H1 (cell line): ENCODE measurements at regions not wholly inside any gene's neighbourhood (a gene's known extent, or its start where the extent isn't known, plus 50 kb on each side); places are given as distances from the start of the nearest gene placed in this dataset.
"Not testable (repeated sequence)": the region's sequence is repeated elsewhere in the genome, so short reads cannot be mapped to it uniquely, and the experiment has no call there.

ENCODE experiments used
- CTCF ChIA-PET: fragments of 300-600 bp; sonication (Branson Sonifier 250); formaldehyde crosslinking; loops from one replicate; lab custom pipeline; 2021; ENCODE audit not compliant: partially characterized antibody; lab: Charles Lee
- POLR2A ChIA-PET: fragments of 300-600 bp; sonication (Branson Sonifier 250); formaldehyde crosslinking; loops from one replicate; lab custom pipeline; 2021; ENCODE audit warnings: inconsistent platforms; ENCODE audit not compliant: partially characterized antibody; lab: Charles Lee
- DNase-seq, 2 experiments: peaks; one replicate each; pipeline versions ENCODE4 v3.0.0 to v3.0.0-alpha.2; 2010 to 2022; ENCODE audit warnings: low spot score in 2 of 2, low read depth in 1 of 2, mixed read lengths in 1 of 2
- FAIRE-seq: peaks from 2 replicates; lab custom pipeline; 2011; peaks lifted over from hg19 to GRCh38; lab: Jason Lieb, UNC
- H2AFZ ChIP-seq: 2 replicates; pipeline ENCODE4 v1.8.1; 2012; ENCODE audit warnings: low read length, inconsistent platforms
- H2AK5ac ChIP-seq: 2 replicates; pipeline ENCODE4 v1.6.1; 2013; ENCODE audit warnings: low read depth, low read length
- H2BK120ac ChIP-seq: replicated peaks from 2 replicates; pipeline ENCODE3; 2013; ENCODE audit warnings: low read depth, low read length, inconsistent platforms
- H2BK12ac ChIP-seq: 2 replicates; pipeline ENCODE4 v1.6.1; 2013; ENCODE audit warnings: low read depth, low read length
- H2BK15ac ChIP-seq: 2 replicates; pipeline ENCODE4 v1.6.1; 2013; ENCODE audit warnings: low read length
- H2BK20ac ChIP-seq: 2 replicates; pipeline ENCODE4 v1.6.1; 2013; ENCODE audit warnings: low read length
- H2BK5ac ChIP-seq: 2 replicates; pipeline ENCODE4 v1.6.1; 2013; ENCODE audit warnings: low read depth, low read length
- H3K14ac ChIP-seq: 2 replicates; pipeline ENCODE4 v1.6.1; 2013; ENCODE audit warnings: inconsistent platforms; ENCODE audit not compliant: insufficient read length
- H3K18ac ChIP-seq: 2 replicates; pipeline ENCODE4 v1.6.1; 2013; ENCODE audit warnings: low read length; ENCODE audit errors: extremely low read depth
- H3K23ac ChIP-seq: 2 replicates; pipeline ENCODE4 v1.6.1; 2013; ENCODE audit warnings: inconsistent platforms; ENCODE audit not compliant: insufficient read length
- H3K23me2 ChIP-seq: 2 replicates; pipeline ENCODE4 v1.6.1; 2013; ENCODE audit warnings: low read depth, low read length
- H3K27ac ChIP-seq: 2 replicates; pipeline ENCODE4 v1.6.1; 2011; ENCODE audit warnings: low read depth, low read length, inconsistent platforms
- H3K27me3 ChIP-seq, 4 experiments: replicated peaks in 1 of 4; 1 replicate in 1 of 4; 2 replicates in 3 of 4; pipeline versions ENCODE4 v1.6.1 to v1.8.1; 2011 to 2013; ENCODE audit warnings: low read length in 3 of 4, mild to moderate bottlenecking in 3 of 4, inconsistent platforms in 2 of 4, mixed read lengths in 2 of 4, moderate library complexity in 1 of 4; ENCODE audit not compliant: control insufficient read depth in 3 of 4, insufficient read depth in 3 of 4; ENCODE audit errors: extremely low read depth in 1 of 4
- H3K36me3 ChIP-seq, 4 experiments: 2 replicates each; pipeline versions ENCODE4 v1.6.1 to v1.8.1; 2011 to 2013; ENCODE audit warnings: mild to moderate bottlenecking in 4 of 4, low read length in 3 of 4, moderate library complexity in 2 of 4, control low read depth in 1 of 4, inconsistent platforms in 1 of 4; ENCODE audit not compliant: insufficient read depth in 4 of 4, control insufficient read depth in 2 of 4
- H3K4ac ChIP-seq: replicated peaks from 2 replicates; pipeline ENCODE3; 2013; ENCODE audit warnings: low read length, low read depth, mixed read lengths, inconsistent platforms; ENCODE audit not compliant: insufficient read length
- H3K4me1 ChIP-seq, 4 experiments: replicated peaks in 1 of 4; 1 replicate in 1 of 4; 2 replicates in 3 of 4; pipeline versions ENCODE4 v1.6.1 to v1.8.1; 2011 to 2013; ENCODE audit warnings: low read length in 3 of 4, inconsistent platforms in 2 of 4, mixed read lengths in 1 of 4; ENCODE audit not compliant: insufficient read depth in 4 of 4, control insufficient read depth in 3 of 4
- H3K4me2 ChIP-seq, 2 experiments: 2 replicates each; pipeline versions ENCODE4 v1.6.1 to v1.8.1; 2011 to 2013; ENCODE audit warnings: low read depth in 2 of 2, low read length in 2 of 2, control low read depth in 1 of 2, inconsistent platforms in 1 of 2, mild to moderate bottlenecking in 1 of 2; ENCODE audit not compliant: insufficient read depth in 1 of 2
- H3K4me3 ChIP-seq, 4 experiments: fragments of 200-600, 300-600 bp in 1 of 4; sonication (generic), shearing (Covaris generic), sonication (Bioruptor Twin) in 1 of 4; 2 replicates each; pipeline versions ENCODE4 v1.5.1 to v1.8.1; 2011 to 2016; ENCODE audit warnings: low read length in 4 of 4, low read depth in 3 of 4, control low read depth in 2 of 4, inconsistent platforms in 2 of 4, mild to moderate bottlenecking in 2 of 4, mixed read lengths in 1 of 4, moderate library complexity in 1 of 4; ENCODE audit not compliant: insufficient read depth in 2 of 4; ENCODE audit errors: extremely low read depth in 1 of 4
- H3K56ac ChIP-seq: replicated peaks from 2 replicates; pipeline ENCODE3; 2013; ENCODE audit warnings: low read depth, mild to moderate bottlenecking, mixed read lengths, low read length, inconsistent platforms; ENCODE audit not compliant: insufficient read length
- H3K79me1 ChIP-seq: 2 replicates; pipeline ENCODE4 v1.6.1; 2013; ENCODE audit warnings: low read depth, low read length, control low read depth
- H3K79me2 ChIP-seq, 2 experiments: 2 replicates each; pipeline versions ENCODE4 v1.6.1 to v1.8.1; 2012 to 2013; ENCODE audit warnings: low read length in 2 of 2, mild to moderate bottlenecking in 2 of 2, inconsistent platforms in 1 of 2; ENCODE audit not compliant: insufficient read depth in 2 of 2, control insufficient read depth in 1 of 2
- H3K9ac ChIP-seq, 4 experiments: replicated peaks in 1 of 4; 1 replicate in 1 of 4; 2 replicates in 3 of 4; pipeline versions ENCODE4 v1.6.1 to v1.8.1; 2011 to 2013; ENCODE audit warnings: low read depth in 3 of 4, low read length in 3 of 4, control low read depth in 2 of 4, mild to moderate bottlenecking in 2 of 4, moderate library complexity in 2 of 4, inconsistent platforms in 1 of 4; ENCODE audit errors: extremely low read depth in 1 of 4
- H3K9me3 ChIP-seq, 2 experiments: 2 replicates each; pipeline versions ENCODE4 v1.6.1 to v1.8.1; 2012 to 2013; ENCODE audit warnings: mild to moderate bottlenecking in 2 of 2, moderate library complexity in 2 of 2, control low read depth in 1 of 2, inconsistent platforms in 1 of 2, low read depth in 1 of 2, low read length in 1 of 2, mixed read lengths in 1 of 2; ENCODE audit not compliant: insufficient read depth in 2 of 2
- H4K20me1 ChIP-seq, 2 experiments: replicated peaks in 1 of 2; 2 replicates each; pipeline versions ENCODE3 to v1.8.1; 2011 to 2013; ENCODE audit warnings: inconsistent platforms in 2 of 2, low read length in 2 of 2, mild to moderate bottlenecking in 1 of 2; ENCODE audit not compliant: insufficient read depth in 2 of 2, control insufficient read depth in 1 of 2
- H4K5ac ChIP-seq: 2 replicates; pipeline ENCODE4 v1.6.1; 2013; ENCODE audit warnings: low read length, low read depth, mixed read lengths, inconsistent platforms; ENCODE audit not compliant: insufficient read length
- H4K8ac ChIP-seq: 2 replicates; pipeline ENCODE4 v1.8.0; 2013; ENCODE audit warnings: mild to moderate bottlenecking, moderate library complexity, low read length, inconsistent platforms; ENCODE audit not compliant: insufficient read depth; ENCODE audit errors: extremely low read depth
- H4K91ac ChIP-seq: replicated peaks from 2 replicates; pipeline ENCODE3; 2013; ENCODE audit warnings: low read length, mixed read lengths, inconsistent platforms; ENCODE audit not compliant: insufficient read length
- RNF2 ChIP-seq: fragments of 200-900, 300-1000 bp; sonication (generic); IDR thresholded peaks from 2 replicates; pipeline ENCODE4 v1.7.1; 2016; ENCODE audit warnings: borderline replicate concordance, low read depth, mild to moderate bottlenecking, antibody characterized with exemption, low read length; ENCODE audit not compliant: poor library complexity, severe bottlenecking; ENCODE audit errors: missing control alignments
- WGBS, 2 experiments: shearing (Covaris generic) in 1 of 2; methylation state at CpG; one replicate each; pipeline versions ENCODE4 v1.1.6 to v1.1.7; 2013 to 2015; ENCODE audit warnings: low lambda C conversion rate in 2 of 2, mixed read lengths in 2 of 2, inconsistent platforms in 1 of 2, low coverage in 1 of 2, missing lambda C conversion rate in 1 of 2; ENCODE audit not compliant: insufficient replicate concordance in 2 of 2, insufficient coverage in 1 of 2, insufficient read length in 1 of 2; ENCODE audit errors: extremely low coverage in 1 of 2, missing lambda C conversion rate in 1 of 2; 5-methylcytosine and 5-hydroxymethylcytosine counted together

- TF ChIP-seq RNF2: no peak
Measured at GRCh38 chrX:140086691-140087090, 121.4 kb upstream of the CXorf66 start (continued).

- H4K8ac ChIP-seq, H3K4ac ChIP-seq, H2BK5ac ChIP-seq, H3K9me3 ChIP-seq, H4K20me1 ChIP-seq, H3K79me2 ChIP-seq, H3K4me1 ChIP-seq, H2BK15ac ChIP-seq, H2BK20ac ChIP-seq, H4K91ac ChIP-seq, H3K4me3 ChIP-seq, H3K9ac ChIP-seq, H3K79me1 ChIP-seq, H3K27ac ChIP-seq, H3K18ac ChIP-seq, CTCF ChIA-PET, H3K23ac ChIP-seq, H3K14ac ChIP-seq, H3K27me3 ChIP-seq, H3K23me2 ChIP-seq, H2AFZ ChIP-seq, POLR2A ChIA-PET, H3K4me2 ChIP-seq, H4K5ac ChIP-seq, H3K36me3 ChIP-seq, H3K56ac ChIP-seq, H2BK12ac ChIP-seq, DNase-seq, H2AK5ac ChIP-seq, H2BK120ac ChIP-seq: not testable (repeated sequence)
- peak; percentile 63 for FAIRE-seq
- WGBS, 2 experiments: no CpG with 5 or more reads among the region's 2 CpGs
Measured at GRCh38 chrX:140074851-140075250, 109.5 kb upstream of the CXorf66 start.
